ENCODE measurements at regions not wholly inside any gene's neighbourhood (a gene's known extent, or its start where the extent isn't known, plus 50 kb on each side); places are given as distances from the start of the nearest gene placed in this dataset.

DNA sequence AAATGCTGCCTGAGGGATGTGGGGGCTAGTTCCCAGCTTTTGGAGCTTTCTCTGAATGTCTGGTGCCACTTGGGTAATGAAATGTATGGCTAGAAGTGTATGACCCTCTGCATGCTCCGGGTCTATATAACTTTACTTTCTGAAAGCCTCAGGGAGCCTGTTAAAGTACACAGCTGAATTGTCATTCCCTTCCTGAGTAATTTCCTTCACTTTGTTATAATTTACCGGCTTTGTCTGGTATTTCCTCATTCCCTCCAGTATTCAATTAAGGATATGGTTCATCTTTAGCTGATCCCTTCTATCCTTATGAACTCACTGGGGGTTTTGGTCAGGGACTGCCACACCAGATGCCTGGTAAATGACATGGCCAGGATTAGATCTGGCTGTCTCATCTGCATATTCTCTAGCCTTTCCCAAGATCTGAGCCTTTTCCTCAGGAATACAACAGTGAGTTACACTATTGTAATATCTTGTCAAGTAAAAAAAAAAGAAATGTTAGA, 620.3 kb downstream of the ZPLD1 start:
- TF ChIP-seq, protein P1, sequence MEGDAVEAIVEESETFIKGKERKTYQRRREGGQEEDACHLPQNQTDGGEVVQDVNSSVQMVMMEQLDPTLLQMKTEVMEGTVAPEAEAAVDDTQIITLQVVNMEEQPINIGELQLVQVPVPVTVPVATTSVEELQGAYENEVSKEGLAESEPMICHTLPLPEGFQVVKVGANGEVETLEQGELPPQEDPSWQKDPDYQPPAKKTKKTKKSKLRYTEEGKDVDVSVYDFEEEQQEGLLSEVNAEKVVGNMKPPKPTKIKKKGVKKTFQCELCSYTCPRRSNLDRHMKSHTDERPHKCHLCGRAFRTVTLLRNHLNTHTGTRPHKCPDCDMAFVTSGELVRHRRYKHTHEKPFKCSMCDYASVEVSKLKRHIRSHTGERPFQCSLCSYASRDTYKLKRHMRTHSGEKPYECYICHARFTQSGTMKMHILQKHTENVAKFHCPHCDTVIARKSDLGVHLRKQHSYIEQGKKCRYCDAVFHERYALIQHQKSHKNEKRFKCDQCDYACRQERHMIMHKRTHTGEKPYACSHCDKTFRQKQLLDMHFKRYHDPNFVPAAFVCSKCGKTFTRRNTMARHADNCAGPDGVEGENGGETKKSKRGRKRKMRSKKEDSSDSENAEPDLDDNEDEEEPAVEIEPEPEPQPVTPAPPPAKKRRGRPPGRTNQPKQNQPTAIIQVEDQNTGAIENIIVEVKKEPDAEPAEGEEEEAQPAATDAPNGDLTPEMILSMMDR (IDR thresholded peaks at IDR 0.05): no peak
- no peak for TF ChIP-seq POLR2A (IDR thresholded peaks at IDR 0.05)
